ENCODE measurements at regions not wholly inside any gene's neighbourhood (a gene's known extent, or its start where the extent isn't known, plus 50 kb on each side); places are given as distances from the start of the nearest gene placed in this dataset.

GRCh38 chr2:167681234-167682015 lies 566.0 kb downstream of the STK39 start:
- FAIRE-seq = no peak
- H2BK120ac ChIP-seq (replicated peaks; ENCODE audit: low read depth, low read length) = no peak overlapping the region
- H2BK12ac ChIP-seq (ENCODE audit: low read depth, low read length) = no peak overlapping the region
- H3K56ac ChIP-seq (replicated peaks; ENCODE audit: insufficient read length, low read depth, low read length) = no peak overlapping the region
- no peaks in the 10 kb centered on the region for H3K36me3 ChIP-seq (ENCODE audit: control insufficient read depth in 2 of 4, insufficient read depth in 4 of 4, low read length in 3 of 4)
- no peaks in the 10 kb centered on the region for H3K79me1 ChIP-seq (ENCODE audit: low read depth, low read length)
- no peak overlapping the region for H3K18ac ChIP-seq (ENCODE audit: extremely low read depth, low read length)
- H4K91ac ChIP-seq (replicated peaks; ENCODE audit: insufficient read length, low read length) = no peak overlapping the region
- H2AK5ac ChIP-seq (ENCODE audit: low read depth, low read length) = no peak overlapping the region
- H2BK5ac ChIP-seq (ENCODE audit: low read depth, low read length) = no peak overlapping the region
- H3K79me2 ChIP-seq (ENCODE audit: control insufficient read depth in 1 of 2, insufficient read depth in 2 of 2, low read length in 2 of 2) = no peaks in the 10 kb centered on the region
- no peak overlapping the region for H4K5ac ChIP-seq (ENCODE audit: insufficient read length, low read depth, low read length)
- H3K4me1 ChIP-seq (replicated peaks in 1 of 4; ENCODE audit: control insufficient read depth in 3 of 4, insufficient read depth in 4 of 4, low read length in 3 of 4) = peaks cover 3 to 7% (median 4%) of the 10 kb centered on the region in 4 experiments; a peak in 6 of 7 replicates
- no peak overlapping the region for H3K23ac ChIP-seq (ENCODE audit: insufficient read length)
- no peak overlapping the region for H3K4me2 ChIP-seq (ENCODE audit: insufficient read depth in 1 of 2, low read depth in 2 of 2, low read length in 2 of 2)
- ChIA-PET CTCF (ENCODE audit: partially characterized antibody) (interaction anchor here (0.6 to 1.3 kb wide), 3 partner anchors 131 to 438 kb away, joined by 3 to 4 read pairs (median 3); no protein-coding TSS in a partner anchor), POLR2A (ENCODE audit: partially characterized antibody) (no interaction called here)
- H3K9ac ChIP-seq (replicated peaks in 1 of 4; ENCODE audit: extremely low read depth in 1 of 4, low read depth in 3 of 4, low read length in 3 of 4) = no peak overlapping the region
- WGBS, 2 experiments (ENCODE audit: extremely low coverage in 1 of 2, insufficient coverage in 1 of 2, insufficient read length in 1 of 2, insufficient replicate concordance in 2 of 2, low coverage in 1 of 2, low lambda C conversion rate in 2 of 2, missing lambda C conversion rate in 1 of 2) = 86% methylated on average over 6 of the region's 6 CpGs; no CpG with 5 or more reads in 1 of the 2 experiments
- H3K27me3 ChIP-seq (replicated peaks in 1 of 4; ENCODE audit: control insufficient read depth in 3 of 4, extremely low read depth in 1 of 4, insufficient read depth in 3 of 4, low read length in 3 of 4) = no peaks in the 10 kb centered on the region
- no peak overlapping the region for H2BK20ac ChIP-seq (ENCODE audit: low read length)
- no peak overlapping the region for H3K27ac ChIP-seq (ENCODE audit: low read depth, low read length)
- H4K8ac ChIP-seq (ENCODE audit: extremely low read depth, insufficient read depth, low read length) = no peak overlapping the region
- no peak overlapping the region for H3K4me3 ChIP-seq (ENCODE audit: extremely low read depth in 1 of 4, insufficient read depth in 2 of 4, low read depth in 3 of 4, low read length in 4 of 4)
- DNase-seq (ENCODE audit: low read depth in 1 of 2, low spot score in 2 of 2) = no peak
- H2AFZ ChIP-seq (ENCODE audit: low read length) = no peak overlapping the region
- H2BK15ac ChIP-seq (ENCODE audit: low read length) = no peak overlapping the region
- H3K9me3 ChIP-seq (ENCODE audit: insufficient read depth in 2 of 2, low read depth in 1 of 2, low read length in 1 of 2) = no peaks in the 10 kb centered on the region
- no peaks in the 10 kb centered on the region for H3K23me2 ChIP-seq (ENCODE audit: low read depth, low read length)
- no peak overlapping the region for H3K4ac ChIP-seq (replicated peaks; ENCODE audit: insufficient read length, low read depth, low read length)
- H4K20me1 ChIP-seq (replicated peaks in 1 of 2; ENCODE audit: control insufficient read depth in 1 of 2, insufficient read depth in 2 of 2, low read length in 2 of 2) = no peaks in the 10 kb centered on the region
- H3K14ac ChIP-seq (ENCODE audit: insufficient read length) = no peak overlapping the region
- TF ChIP-seq MAX (IDR thresholded peaks at IDR 0.05) = no peak
- no peak for TF ChIP-seq CTCF (IDR thresholded peaks at IDR 0.05; ENCODE audit: control extremely low read depth in 1 of 3, insufficient read depth in 1 of 3, low read depth in 1 of 3, low read length in 3 of 3)
- TF ChIP-seq CBX5 (IDR thresholded peaks at IDR 0.05; ENCODE audit: low read depth, low read length) = no peak
- no peak for TF ChIP-seq TCF12 (IDR thresholded peaks at IDR 0.05; ENCODE audit: low read depth, low read length)
- no peak for TF ChIP-seq SIRT6 (IDR thresholded peaks at IDR 0.05; ENCODE audit: low read length)
- no peak for TF ChIP-seq EZH2 (IDR thresholded peaks at IDR 0.05; ENCODE audit: low read depth, low read length, severe bottlenecking)
- TF ChIP-seq EP300 (IDR thresholded peaks at IDR 0.05; ENCODE audit: borderline replicate concordance in 1 of 2, low read depth in 2 of 2, low read length in 2 of 2) = no peak
- no peak for TF ChIP-seq TAF7 (optimal IDR thresholded peaks at IDR 0.05; ENCODE audit: borderline replicate concordance, low read depth, low read length)
- TF ChIP-seq BRCA1 (IDR thresholded peaks at IDR 0.05; ENCODE audit: low read depth, low read length) = no peak
- no peak for TF ChIP-seq BCL11A (IDR thresholded peaks at IDR 0.05; ENCODE audit: low read depth in 2 of 2, low read length in 2 of 2)
